OCI-LY7 (cell line): ENCODE measurements at regions not wholly inside any gene's neighbourhood (a gene's known extent, or its start where the extent isn't known, plus 50 kb on each side); places are given as distances from the start of the nearest gene placed in this dataset.

Source experiments
- BruUV-seq: library from RNA; stranded (reverse); fragments of 400-500 nt; replicated peaks from 2 replicates; lab custom pipeline; 2021; lab: Mats Ljungman, UMichigan
- CTCF ChIA-PET: fragments of 300-600 bp; sonication (Branson Sonifier 250); formaldehyde crosslinking; loops from one replicate; lab custom pipeline; 2022; ENCODE audit warnings: antibody characterized with exemption; ENCODE audit not compliant: unreplicated experiment; lab: Charles Lee
- POLR2A ChIA-PET: fragments of 300-600 bp; sonication (Branson Sonifier 250); formaldehyde crosslinking; loops from one replicate; lab custom pipeline; 2022; ENCODE audit warnings: antibody characterized with exemption; lab: Charles Lee
- DNase-seq: peaks from one replicate; pipeline ENCODE4 v3.0.0-alpha.2; 2015; ENCODE audit warnings: low spot score
- H2AFZ ChIP-seq: fragments of 200-600 bp; sonication (generic), shearing (Covaris generic); 2 replicates; pipeline ENCODE4 v1.6.1; 2014; ENCODE audit warnings: mild to moderate bottlenecking, antibody characterized with exemption, low read length, moderate library complexity
- H3K27ac ChIP-seq: fragments of 200-600 bp; sonication (generic); 2 replicates; pipeline ENCODE4 v1.5.1; 2014; ENCODE audit warnings: mixed run types, low read depth, mild to moderate bottlenecking, moderate library complexity, low read length, inconsistent platforms; ENCODE audit not compliant: poor library complexity, severe bottlenecking
- H3K36me3 ChIP-seq: fragments of 200-600 bp; sonication (generic); 2 replicates; pipeline ENCODE4 v1.6.1; 2014; ENCODE audit warnings: mild to moderate bottlenecking, antibody characterized with exemption, low read length, moderate library complexity, mixed read lengths; ENCODE audit not compliant: insufficient read depth
- H3K4me1 ChIP-seq: fragments of 200-600 bp; sonication (generic); 2 replicates; pipeline ENCODE4 v1.5.1; 2014; ENCODE audit warnings: mild to moderate bottlenecking, low read length; ENCODE audit not compliant: insufficient read depth, poor library complexity, severe bottlenecking
- H3K4me2 ChIP-seq: fragments of 200-600 bp; sonication (generic); 2 replicates; pipeline ENCODE4 v1.6.1; 2014; ENCODE audit warnings: mild to moderate bottlenecking, low read length
- H3K4me3 ChIP-seq: fragments of 200-600 bp; sonication (generic); 2 replicates; pipeline ENCODE4 v1.5.1; 2014; ENCODE audit warnings: mild to moderate bottlenecking, low read depth, low read length; ENCODE audit not compliant: poor library complexity, severe bottlenecking
- H3K79me2 ChIP-seq: fragments of 200-600 bp; sonication (generic); 2 replicates; pipeline ENCODE4 v1.6.1; 2016; ENCODE audit warnings: low read depth, mild to moderate bottlenecking, low read length, moderate library complexity, mixed read lengths; ENCODE audit not compliant: insufficient read depth
- H3K9me2 ChIP-seq: fragments of 200-600 bp; sonication (generic); 2 replicates; pipeline ENCODE4 v1.6.1; 2016; ENCODE audit warnings: mild to moderate bottlenecking, low read length, mixed read lengths; ENCODE audit not compliant: insufficient read depth
- H3K9me3 ChIP-seq: fragments of 200-600 bp; sonication (generic); 2 replicates; pipeline ENCODE4 v1.6.1; 2014; ENCODE audit warnings: mild to moderate bottlenecking, mixed run types, low read length, mixed read lengths
- H4K20me1 ChIP-seq: fragments of 200-600 bp; sonication (generic); 2 replicates; pipeline ENCODE4 v1.6.1; 2014; ENCODE audit warnings: mild to moderate bottlenecking, antibody characterized with exemption, low read length, moderate library complexity, mixed read lengths; ENCODE audit not compliant: insufficient read depth
- EZH2phosphoT487 ChIP-seq: fragments of 200-600 bp; sonication (generic); IDR thresholded peaks from 2 replicates; pipeline ENCODE4 v1.6.1; 2018; ENCODE audit warnings: low read depth, borderline replicate concordance, mild to moderate bottlenecking, mixed run types, antibody characterized with exemption, low read length, moderate library complexity, mixed read lengths
- intact Hi-C: fragments of 100-400 bp; cut with micrococcal nuclease; formaldehyde crosslinking; loops from one replicate; pipeline ENCODE4 v1.10.0; 2022; ENCODE audit not compliant: unreplicated experiment
- TF ChIP-seq, protein P1 (sequence below): fragments of 200-600 bp; sonication (generic); conservative IDR thresholded peaks from 2 replicates; pipeline ENCODE4 v1.5.1; 2014; ENCODE audit warnings: mild to moderate bottlenecking, antibody characterized with exemption, low read length, moderate library complexity, mixed read lengths

GRCh38 chr13:76570510-76570971 lies 315.7 kb downstream of the KCTD12 start:
- intact Hi-C loops = no loop called here
- no peaks in the 10 kb centered on the region for H3K4me1 ChIP-seq
- TF ChIP-seq, protein P1, sequence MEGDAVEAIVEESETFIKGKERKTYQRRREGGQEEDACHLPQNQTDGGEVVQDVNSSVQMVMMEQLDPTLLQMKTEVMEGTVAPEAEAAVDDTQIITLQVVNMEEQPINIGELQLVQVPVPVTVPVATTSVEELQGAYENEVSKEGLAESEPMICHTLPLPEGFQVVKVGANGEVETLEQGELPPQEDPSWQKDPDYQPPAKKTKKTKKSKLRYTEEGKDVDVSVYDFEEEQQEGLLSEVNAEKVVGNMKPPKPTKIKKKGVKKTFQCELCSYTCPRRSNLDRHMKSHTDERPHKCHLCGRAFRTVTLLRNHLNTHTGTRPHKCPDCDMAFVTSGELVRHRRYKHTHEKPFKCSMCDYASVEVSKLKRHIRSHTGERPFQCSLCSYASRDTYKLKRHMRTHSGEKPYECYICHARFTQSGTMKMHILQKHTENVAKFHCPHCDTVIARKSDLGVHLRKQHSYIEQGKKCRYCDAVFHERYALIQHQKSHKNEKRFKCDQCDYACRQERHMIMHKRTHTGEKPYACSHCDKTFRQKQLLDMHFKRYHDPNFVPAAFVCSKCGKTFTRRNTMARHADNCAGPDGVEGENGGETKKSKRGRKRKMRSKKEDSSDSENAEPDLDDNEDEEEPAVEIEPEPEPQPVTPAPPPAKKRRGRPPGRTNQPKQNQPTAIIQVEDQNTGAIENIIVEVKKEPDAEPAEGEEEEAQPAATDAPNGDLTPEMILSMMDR = no peak
- TF ChIP-seq EZH2phosphoT487 = no peak
- no peak overlapping the region for H2AFZ ChIP-seq
- CTCF ChIA-PET = no interaction called here
- BruUV-seq = no TSS peak
- no peaks in the 10 kb centered on the region for H4K20me1 ChIP-seq
- POLR2A ChIA-PET = no interaction called here
- no peaks in the 10 kb centered on the region for H3K79me2 ChIP-seq
- no peak overlapping the region for H3K4me3 ChIP-seq
- DNase-seq = no peak
- no peaks in the 10 kb centered on the region for H3K36me3 ChIP-seq
- no peaks in the 10 kb centered on the region for H3K9me2 ChIP-seq
- no peak overlapping the region for H3K4me2 ChIP-seq
- H3K9me3 ChIP-seq = no peaks in the 10 kb centered on the region
- H3K27ac ChIP-seq = no peak overlapping the region

GRCh38 chr13:76556627-76557026 lies 329.6 kb downstream of the KCTD12 start:
- Histone ChIP-seq H3K79me2 (no peaks in the 10 kb centered on the region), H3K9me3 (no peaks in the 10 kb centered on the region), H3K9me2 (no peaks in the 10 kb centered on the region), H2AFZ (no peak overlapping the region), H3K4me1 (no peaks in the 10 kb centered on the region), H3K4me3 (no peak overlapping the region), H4K20me1 (no peaks in the 10 kb centered on the region), H3K27ac (no peak overlapping the region), H3K36me3 (no peaks in the 10 kb centered on the region), H3K4me2 (no peak overlapping the region)
- ChIA-PET POLR2A (no interaction called here), CTCF (no interaction called here)
- BruUV-seq = no TSS peak
- no peak for DNase-seq
- TF ChIP-seq EZH2phosphoT487 = no peak
- TF ChIP-seq, protein P1 = no peak
- intact Hi-C loops = no loop called here

DNA sequence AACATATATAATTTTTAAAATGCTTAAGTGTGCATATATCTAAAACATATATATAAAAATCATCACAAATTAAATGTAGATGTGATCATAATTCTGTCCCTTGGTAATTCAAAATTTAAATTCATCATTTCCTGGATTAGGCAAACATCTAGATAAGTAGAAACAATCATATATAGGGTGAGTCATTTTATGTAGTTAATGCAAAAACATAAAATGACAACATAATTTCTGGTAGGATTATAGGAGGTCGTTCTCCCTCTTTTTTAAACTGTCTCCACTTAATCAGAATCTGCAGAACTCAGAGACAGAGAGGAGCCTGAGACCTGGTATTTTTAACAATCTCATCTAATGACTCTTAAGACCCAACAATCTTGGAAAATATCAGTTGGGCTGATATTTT lies 333.4 kb downstream of the KCTD12 start:
- Histone ChIP-seq H3K9me2 (no peaks in the 10 kb centered on the region), H3K4me1 (no peaks in the 10 kb centered on the region), H3K4me3 (no peak overlapping the region), H3K36me3 (no peaks in the 10 kb centered on the region), H3K27ac (no peak overlapping the region), H4K20me1 (no peaks in the 10 kb centered on the region), H3K4me2 (no peak overlapping the region), H3K79me2 (no peaks in the 10 kb centered on the region), H2AFZ (no peak overlapping the region), H3K9me3 (no peaks in the 10 kb centered on the region)
- ChIA-PET CTCF (no interaction called here), POLR2A (no interaction called here)
- intact Hi-C loops = no loop called here
- BruUV-seq = no TSS peak
- no peak for DNase-seq
- no peak for TF ChIP-seq EZH2phosphoT487
- TF ChIP-seq, protein P1 = no peak
